Breast epithelium (tissue), 3 donors: ENCODE measurements at regions not wholly inside any gene's neighbourhood (a gene's known extent, or its start where the extent isn't known, plus 50 kb on each side); places are given as distances from the start of the nearest gene placed in this dataset.

Source experiments
- POLR2AphosphoS5 ChIP-seq, 3 donors: sonication (generic); formaldehyde crosslinking; IDR thresholded peaks; one replicate each; pipeline ENCODE4 v1.6.1; 2017; ENCODE audit warnings: antibody characterized with exemption in 3 of 3
- TF ChIP-seq, protein P1 (sequence below), 3 donors: fragments of 450-650 bp; IDR thresholded peaks; one replicate each; pipeline ENCODE4 v1.5.1; 2016 to 2017; ENCODE audit warnings: antibody characterized with exemption in 3 of 3, mild to moderate bottlenecking in 3 of 3, moderate library complexity in 3 of 3

DNA sequence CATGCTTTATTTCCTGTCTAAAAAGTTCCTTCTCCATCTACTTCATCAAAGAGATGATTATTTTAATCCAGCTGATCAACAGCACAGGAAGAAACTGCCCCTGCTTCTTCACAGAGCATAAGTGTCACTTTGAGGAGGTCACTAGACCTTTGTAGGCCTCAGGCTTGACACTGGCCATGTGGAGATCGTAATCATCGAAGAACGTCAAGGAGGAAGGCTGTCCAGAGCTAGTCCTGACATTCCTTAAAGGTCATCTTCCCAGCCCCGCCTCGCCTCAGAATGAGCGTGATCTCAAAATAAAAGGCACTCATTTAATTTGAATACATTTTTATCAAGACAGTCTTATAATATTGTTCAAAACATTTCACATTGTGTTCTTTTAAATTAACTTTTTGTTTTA, 445.7 kb upstream of the CDH4 start:
- TF ChIP-seq, protein P1, sequence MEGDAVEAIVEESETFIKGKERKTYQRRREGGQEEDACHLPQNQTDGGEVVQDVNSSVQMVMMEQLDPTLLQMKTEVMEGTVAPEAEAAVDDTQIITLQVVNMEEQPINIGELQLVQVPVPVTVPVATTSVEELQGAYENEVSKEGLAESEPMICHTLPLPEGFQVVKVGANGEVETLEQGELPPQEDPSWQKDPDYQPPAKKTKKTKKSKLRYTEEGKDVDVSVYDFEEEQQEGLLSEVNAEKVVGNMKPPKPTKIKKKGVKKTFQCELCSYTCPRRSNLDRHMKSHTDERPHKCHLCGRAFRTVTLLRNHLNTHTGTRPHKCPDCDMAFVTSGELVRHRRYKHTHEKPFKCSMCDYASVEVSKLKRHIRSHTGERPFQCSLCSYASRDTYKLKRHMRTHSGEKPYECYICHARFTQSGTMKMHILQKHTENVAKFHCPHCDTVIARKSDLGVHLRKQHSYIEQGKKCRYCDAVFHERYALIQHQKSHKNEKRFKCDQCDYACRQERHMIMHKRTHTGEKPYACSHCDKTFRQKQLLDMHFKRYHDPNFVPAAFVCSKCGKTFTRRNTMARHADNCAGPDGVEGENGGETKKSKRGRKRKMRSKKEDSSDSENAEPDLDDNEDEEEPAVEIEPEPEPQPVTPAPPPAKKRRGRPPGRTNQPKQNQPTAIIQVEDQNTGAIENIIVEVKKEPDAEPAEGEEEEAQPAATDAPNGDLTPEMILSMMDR (IDR thresholded peaks at IDR 0.05): no peak
- no peak for TF ChIP-seq POLR2AphosphoS5 (IDR thresholded peaks at IDR 0.05)
